Sigmoid colon (tissue), 4 donors: ENCODE measurements at regions not wholly inside any gene's neighbourhood (a gene's known extent, or its start where the extent isn't known, plus 50 kb on each side); places are given as distances from the start of the nearest gene placed in this dataset.

Experiments used
- CTCF ChIP-seq, 4 experiments: fragments of 450-650 bp in 3 of 4; fragments of 200-600 bp in 1 of 4; IDR thresholded peaks; one replicate each; pipeline ENCODE4 v1.5.1; 2016 to 2019; ENCODE audit warnings: antibody characterized with exemption in 4 of 4, mild to moderate bottlenecking in 3 of 4, moderate library complexity in 2 of 4
- EP300 ChIP-seq, 4 donors: sonication (generic); formaldehyde crosslinking; IDR thresholded peaks; one replicate each; pipeline ENCODE4 v1.6.1; 2017; ENCODE audit warnings: antibody characterized with exemption in 4 of 4
- POLR2A ChIP-seq, 2 donors: fragments of 450-650 bp; IDR thresholded peaks; one replicate each; pipeline ENCODE4 v1.6.1; 2016; ENCODE audit warnings: antibody characterized with exemption in 2 of 2, mild to moderate bottlenecking in 2 of 2, moderate library complexity in 2 of 2
- POLR2AphosphoS5 ChIP-seq, 4 donors: sonication (generic); formaldehyde crosslinking; IDR thresholded peaks; one replicate each; pipeline ENCODE4 v1.6.1; 2017; ENCODE audit warnings: antibody characterized with exemption in 4 of 4

GRCh38 chr12:124087266-124088051 lies 114.4 kb downstream of the ZNF664 start:
- no peak for TF ChIP-seq POLR2A (IDR thresholded peaks at IDR 0.05)
- TF ChIP-seq CTCF (IDR thresholded peaks at IDR 0.05): no peak
- TF ChIP-seq POLR2AphosphoS5 (IDR thresholded peaks at IDR 0.05): no peak
- TF ChIP-seq EP300 (IDR thresholded peaks at IDR 0.05): no peak
